ENCODE measurements at regions not wholly inside any gene's neighbourhood (a gene's known extent, or its start where the extent isn't known, plus 50 kb on each side); places are given as distances from the start of the nearest gene placed in this dataset.
"Not testable (repeated sequence)": the region's sequence is repeated elsewhere in the genome, so short reads cannot be mapped to it uniquely, and the experiment has no call there.

DNA sequence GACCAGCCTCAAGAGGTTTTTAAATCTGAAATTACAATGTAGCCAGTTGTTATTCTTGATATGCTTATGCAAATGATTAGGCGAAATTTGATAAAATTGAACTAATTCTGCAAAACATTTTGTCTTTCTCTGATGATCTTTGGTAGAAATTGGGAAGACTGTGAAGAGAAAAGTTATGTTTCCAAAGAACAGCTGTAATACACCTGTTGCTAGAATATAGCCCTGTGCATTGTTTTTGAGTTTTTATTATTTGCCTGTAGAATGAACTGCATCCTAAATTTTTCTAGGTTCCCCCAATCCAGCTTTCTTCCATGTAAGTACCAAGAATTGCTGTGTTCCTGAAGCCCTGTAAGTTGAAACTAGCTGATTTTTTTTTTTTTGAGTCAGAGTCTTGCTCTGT lies 81.5 kb upstream of the RHOU start:
- TF ChIP-seq TAF1 (IDR thresholded peaks at IDR 0.05; ENCODE audit: borderline replicate concordance, low read depth, low read length) (no peak), POLR2AphosphoS5 (IDR thresholded peaks at IDR 0.05; ENCODE audit: low read depth, low read length) (no peak)
- FAIRE-seq (no peak), DNase-seq (ENCODE audit: insufficient read length) (no peak)

DNA sequence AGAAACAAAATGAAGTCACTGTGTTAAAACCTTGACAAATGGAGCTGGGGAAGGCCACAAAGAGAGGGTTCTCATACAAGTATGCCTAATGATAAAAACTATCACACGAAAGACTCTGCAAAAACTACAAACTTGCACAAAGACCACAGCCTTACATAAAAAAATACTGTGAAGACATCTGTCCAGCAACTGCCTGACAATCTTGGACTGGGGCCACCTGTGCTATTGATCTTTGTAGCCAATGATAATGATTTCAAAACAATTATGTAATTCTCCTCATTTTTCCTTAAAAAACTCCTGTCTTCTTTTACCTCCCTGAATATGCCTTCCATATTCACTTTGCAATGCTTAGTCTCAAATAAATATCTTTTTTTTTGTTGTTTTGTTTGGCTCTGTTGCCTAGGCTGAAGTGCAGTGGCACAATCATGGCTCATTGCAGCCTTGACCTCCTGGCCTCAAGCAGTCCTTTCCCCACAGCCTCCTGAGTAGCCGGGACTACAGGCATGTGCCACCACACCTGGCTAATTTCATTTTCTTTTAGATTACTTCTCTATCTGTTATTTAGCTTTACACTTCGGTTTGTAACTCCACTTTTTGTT lies 79.4 kb upstream of the RHOU start:
- TF ChIP-seq TAF1 (IDR thresholded peaks at IDR 0.05; ENCODE audit: borderline replicate concordance, low read depth, low read length) (no peak), POLR2AphosphoS5 (IDR thresholded peaks at IDR 0.05; ENCODE audit: low read depth, low read length) (no peak), POLR2A (IDR thresholded peaks at IDR 0.05; ENCODE audit: low read depth, low read length) (no peak)
- no peak for FAIRE-seq

DNA sequence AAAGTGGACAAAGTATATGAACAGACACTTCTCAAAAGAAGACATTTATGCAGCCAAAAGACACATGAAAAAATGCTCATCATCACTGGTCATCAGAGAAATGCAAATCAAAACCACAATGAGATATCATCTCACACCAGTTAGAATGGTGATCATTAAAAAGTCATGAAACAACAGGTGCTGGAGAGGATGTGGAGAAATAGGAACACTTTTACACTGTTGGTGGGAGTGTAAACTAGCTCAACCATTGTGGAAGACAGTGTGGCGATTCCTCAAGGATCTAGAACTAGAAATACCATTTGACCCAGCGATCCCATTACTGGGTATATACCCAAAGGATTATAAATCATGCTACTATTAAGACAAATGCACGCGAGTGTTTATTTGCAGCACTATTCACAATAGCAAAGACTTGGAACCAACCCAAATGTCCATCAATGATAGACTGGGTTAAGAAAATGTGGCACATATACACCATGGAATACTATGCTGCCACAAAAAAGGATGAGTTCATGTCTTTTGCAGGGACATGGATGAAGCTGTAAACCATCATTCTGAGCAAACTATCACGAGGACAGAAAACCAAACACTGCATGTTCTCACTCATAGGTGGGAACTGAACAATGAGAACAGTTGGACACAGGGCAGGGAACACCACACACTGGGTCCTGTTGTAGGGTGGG lies 73.1 kb upstream of the RHOU start:
- not testable (repeated sequence) for DNase-seq (ENCODE audit: insufficient read length); FAIRE-seq

More for the DNA sequence above, 79.4 kb upstream of the RHOU start:
- DNase-seq (ENCODE audit: insufficient read length): no peak

DNA sequence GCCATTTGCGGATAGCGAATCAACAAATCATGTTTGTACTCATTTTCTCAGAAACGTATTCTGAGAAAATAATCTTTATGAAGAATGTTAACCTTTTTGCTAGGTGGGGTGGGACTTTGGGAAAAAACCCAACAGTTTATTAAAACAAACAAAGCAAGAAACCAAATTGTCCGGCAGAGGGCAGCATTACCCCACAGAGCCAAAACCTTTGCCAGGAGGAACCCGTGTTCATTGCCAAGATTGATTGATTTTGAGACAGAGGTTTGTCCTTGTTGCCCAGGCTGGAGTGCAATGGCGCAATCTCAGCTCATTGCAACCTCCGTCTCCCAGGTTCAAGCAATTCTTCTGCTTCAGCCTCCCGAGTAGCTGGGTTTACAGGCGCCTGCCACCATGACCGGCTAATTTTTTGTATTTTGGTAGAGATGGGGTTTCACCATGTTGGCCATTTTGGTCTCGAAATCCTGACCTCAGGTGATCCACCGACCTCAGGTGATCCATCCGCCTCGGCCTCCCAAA lies 70.8 kb upstream of the RHOU start:
- TF ChIP-seq TAF1 (IDR thresholded peaks at IDR 0.05; ENCODE audit: borderline replicate concordance, low read depth, low read length) (no peak), POLR2A (IDR thresholded peaks at IDR 0.05; ENCODE audit: low read depth, low read length) (no peak), POLR2AphosphoS5 (IDR thresholded peaks at IDR 0.05; ENCODE audit: low read depth, low read length) (no peak)
- FAIRE-seq: peak; percentile 60
- peak; percentile 39 for DNase-seq (ENCODE audit: insufficient read length)

DNA sequence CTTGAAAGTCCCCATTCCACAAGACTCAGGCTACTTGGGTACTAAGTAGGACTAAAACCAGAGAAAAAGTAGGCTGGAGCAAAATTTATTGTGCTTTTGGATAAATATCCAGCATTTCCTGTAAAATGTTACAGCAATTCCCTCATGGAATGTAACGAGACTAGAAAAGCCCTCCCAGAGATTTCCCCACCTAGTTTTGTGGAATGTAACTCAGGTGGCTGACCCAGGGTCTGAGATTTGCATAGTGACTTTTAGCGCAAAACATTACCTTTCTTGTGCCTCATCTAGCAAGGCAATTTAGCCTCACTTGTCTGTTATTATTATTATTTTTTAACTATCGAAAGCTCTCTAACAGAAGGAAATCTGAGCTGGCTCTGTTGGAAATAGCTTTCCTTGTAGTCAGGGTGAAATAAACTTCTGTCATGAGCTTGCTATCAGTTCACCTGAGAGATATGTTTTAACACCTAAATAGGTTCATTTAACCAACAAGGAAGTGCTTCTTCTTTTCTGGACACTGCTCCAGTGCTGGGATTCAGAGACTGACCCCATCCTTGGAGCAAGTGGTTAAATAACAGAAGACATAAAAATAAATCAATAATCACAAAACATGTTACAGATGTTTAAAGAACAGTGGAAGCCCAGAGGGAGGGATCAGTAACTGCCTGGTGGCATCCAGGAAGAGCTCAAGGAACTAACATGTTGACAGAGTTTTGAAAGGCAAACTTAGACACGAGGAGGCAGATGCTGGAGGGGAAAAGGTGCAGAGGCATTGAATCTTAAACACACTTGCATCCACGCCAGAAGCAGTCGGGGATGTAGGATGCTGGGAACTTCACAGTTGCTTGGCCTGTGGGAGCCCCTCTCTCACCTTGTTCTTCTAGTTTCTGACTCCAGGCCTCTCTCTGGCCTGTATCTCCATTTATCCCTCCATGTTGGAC lies 68.3 kb upstream of the RHOU start:
- TF ChIP-seq POLR2AphosphoS5 (IDR thresholded peaks at IDR 0.05; ENCODE audit: low read depth, low read length) (no peak), POLR2A (IDR thresholded peaks at IDR 0.05; ENCODE audit: low read depth, low read length) (no peak), TAF1 (IDR thresholded peaks at IDR 0.05; ENCODE audit: borderline replicate concordance, low read depth, low read length) (no peak)

DNA sequence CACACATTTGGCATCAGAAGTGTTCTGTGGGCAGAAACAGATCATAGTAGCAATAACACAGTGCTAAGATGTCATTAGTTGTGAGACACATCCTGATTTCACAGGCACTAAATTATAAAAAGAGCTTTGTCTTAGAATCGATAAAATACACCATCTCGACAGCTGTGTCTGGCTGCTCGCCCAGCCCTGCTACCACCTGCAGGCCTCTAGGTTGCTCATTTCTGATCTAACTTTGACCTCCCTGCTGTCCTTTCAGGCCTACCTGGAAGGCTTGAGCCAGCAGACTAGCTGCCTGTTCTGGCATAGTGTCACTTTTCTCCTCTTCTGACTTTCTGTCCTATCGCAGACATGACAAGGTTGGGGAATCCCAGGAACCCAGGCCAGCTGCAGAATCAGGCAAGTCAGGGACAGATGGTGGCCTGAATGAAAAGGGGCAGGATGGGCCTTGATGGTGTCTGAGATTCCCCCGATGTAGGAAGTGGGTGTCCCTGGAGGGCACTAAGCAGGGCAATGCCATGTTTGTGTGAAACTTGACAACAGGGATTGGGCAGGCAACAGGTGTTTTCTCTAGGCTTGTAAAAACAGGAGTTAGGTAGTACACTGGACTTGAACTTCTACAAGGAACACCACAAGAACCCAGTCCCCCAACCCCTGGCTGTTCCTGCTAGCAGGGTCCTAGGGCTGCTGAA lies 66.6 kb upstream of the RHOU start:
- FAIRE-seq: no peak
- no peak for TF ChIP-seq POLR2AphosphoS5 (IDR thresholded peaks at IDR 0.05; ENCODE audit: low read depth, low read length)
- no peak for TF ChIP-seq POLR2A (IDR thresholded peaks at IDR 0.05; ENCODE audit: low read depth, low read length)
- no peak for TF ChIP-seq TAF1 (IDR thresholded peaks at IDR 0.05; ENCODE audit: borderline replicate concordance, low read depth, low read length)
- DNase-seq (ENCODE audit: insufficient read length): no peak

More for the DNA sequence above, 68.3 kb upstream of the RHOU start:
- DNase-seq (ENCODE audit: insufficient read length) (no peak), FAIRE-seq (no peak)

DNA sequence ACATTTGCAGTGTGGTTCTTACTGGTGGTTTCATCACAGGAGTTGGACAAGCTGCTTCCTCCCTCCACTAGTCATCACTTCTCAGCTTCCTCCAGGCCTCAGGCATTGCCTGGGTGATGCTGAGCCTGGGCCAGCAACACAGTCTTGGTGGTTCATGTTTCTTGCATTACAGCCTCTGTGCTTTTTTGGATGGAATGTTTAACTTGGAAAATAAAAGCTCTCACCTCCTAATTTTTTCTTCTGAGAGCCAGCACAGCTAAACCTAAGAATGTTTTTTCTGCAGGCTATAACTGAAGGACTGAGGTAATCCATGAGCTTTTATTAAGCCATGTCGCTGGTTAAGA lies 66.1 kb upstream of the RHOU start:
- FAIRE-seq: no peak

DNA sequence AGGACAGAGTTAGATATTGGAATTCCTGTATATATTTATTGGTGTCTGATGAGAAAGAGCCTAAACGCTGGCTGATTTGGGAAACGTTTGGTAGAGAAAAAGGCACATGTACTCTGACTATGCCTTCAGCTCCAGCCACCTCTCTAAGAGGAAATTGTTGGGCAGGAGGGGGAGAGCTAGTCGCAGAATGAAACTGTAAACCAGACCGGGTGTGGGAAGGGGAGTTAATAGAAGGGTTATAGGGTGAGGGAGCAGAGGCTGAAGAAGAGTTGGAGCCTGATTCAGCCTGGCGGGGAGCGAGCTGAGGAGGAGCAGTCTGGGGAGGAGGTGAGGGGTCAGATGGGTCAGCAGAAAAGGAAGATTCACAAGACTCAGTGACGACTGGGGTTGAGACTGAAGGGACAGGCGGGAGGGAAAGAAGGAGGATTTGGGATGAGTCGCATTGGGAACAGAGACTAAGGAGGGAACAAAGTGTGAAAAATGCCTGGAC lies 54.2 kb upstream of the RHOU start:
- not testable (repeated sequence) for FAIRE-seq; DNase-seq (ENCODE audit: insufficient read length)

More for the DNA sequence above, 66.1 kb upstream of the RHOU start:
- TF ChIP-seq TAF1 (IDR thresholded peaks at IDR 0.05; ENCODE audit: borderline replicate concordance, low read depth, low read length) (no peak), POLR2AphosphoS5 (IDR thresholded peaks at IDR 0.05; ENCODE audit: low read depth, low read length) (no peak), POLR2A (IDR thresholded peaks at IDR 0.05; ENCODE audit: low read depth, low read length) (no peak)
- no peak for DNase-seq (ENCODE audit: insufficient read length)

DNA sequence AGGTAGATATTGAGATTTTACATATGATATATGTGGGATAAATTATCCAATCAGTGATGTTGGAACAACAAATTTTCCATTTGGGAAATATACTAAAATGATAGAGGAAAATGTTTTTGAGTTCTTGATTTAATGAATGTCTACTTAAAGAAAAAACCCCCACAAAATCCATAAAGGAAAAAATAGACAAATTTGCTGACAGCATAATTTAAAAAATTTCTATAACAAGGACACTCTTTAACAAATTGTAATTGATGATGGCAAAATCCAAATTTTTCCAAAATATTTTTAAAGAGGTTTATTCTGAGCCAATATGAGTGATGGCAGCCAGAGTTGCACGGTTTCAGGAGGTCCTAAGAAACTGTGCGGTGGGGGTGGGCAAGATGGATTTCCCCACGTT lies 51.9 kb upstream of the RHOU start:
- DNase-seq (ENCODE audit: insufficient read length): no peak
- no peak for FAIRE-seq
- TF ChIP-seq POLR2AphosphoS5 (IDR thresholded peaks at IDR 0.05; ENCODE audit: low read depth, low read length) (no peak), POLR2A (IDR thresholded peaks at IDR 0.05; ENCODE audit: low read depth, low read length) (no peak), TAF1 (IDR thresholded peaks at IDR 0.05; ENCODE audit: borderline replicate concordance, low read depth, low read length) (no peak)

DNA sequence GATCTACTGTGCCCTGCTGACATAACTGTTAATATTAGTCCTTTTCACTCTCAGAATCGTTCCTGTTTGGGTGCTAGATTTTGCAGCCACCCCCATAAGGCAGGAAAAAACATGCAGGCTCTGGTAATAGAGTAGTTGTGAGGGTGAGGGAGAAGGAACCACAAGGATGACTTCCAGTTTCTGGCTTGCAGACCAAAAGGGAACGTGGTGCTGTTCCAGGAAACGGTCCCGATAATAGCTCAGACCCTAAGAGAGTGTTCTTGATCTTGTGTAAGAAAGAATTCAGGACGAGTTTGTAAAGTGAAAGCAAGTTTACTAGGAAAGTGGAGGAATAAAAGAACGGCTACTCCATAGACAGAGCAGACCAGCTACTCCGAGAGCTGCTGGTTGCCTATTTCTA lies 50.7 kb upstream of the RHOU start:
- TF ChIP-seq TAF1 (IDR thresholded peaks at IDR 0.05; ENCODE audit: borderline replicate concordance, low read depth, low read length) (no peak), POLR2AphosphoS5 (IDR thresholded peaks at IDR 0.05; ENCODE audit: low read depth, low read length) (no peak), POLR2A (IDR thresholded peaks at IDR 0.05; ENCODE audit: low read depth, low read length) (no peak)
- FAIRE-seq (no peak), DNase-seq (ENCODE audit: insufficient read length) (no peak)

DNA sequence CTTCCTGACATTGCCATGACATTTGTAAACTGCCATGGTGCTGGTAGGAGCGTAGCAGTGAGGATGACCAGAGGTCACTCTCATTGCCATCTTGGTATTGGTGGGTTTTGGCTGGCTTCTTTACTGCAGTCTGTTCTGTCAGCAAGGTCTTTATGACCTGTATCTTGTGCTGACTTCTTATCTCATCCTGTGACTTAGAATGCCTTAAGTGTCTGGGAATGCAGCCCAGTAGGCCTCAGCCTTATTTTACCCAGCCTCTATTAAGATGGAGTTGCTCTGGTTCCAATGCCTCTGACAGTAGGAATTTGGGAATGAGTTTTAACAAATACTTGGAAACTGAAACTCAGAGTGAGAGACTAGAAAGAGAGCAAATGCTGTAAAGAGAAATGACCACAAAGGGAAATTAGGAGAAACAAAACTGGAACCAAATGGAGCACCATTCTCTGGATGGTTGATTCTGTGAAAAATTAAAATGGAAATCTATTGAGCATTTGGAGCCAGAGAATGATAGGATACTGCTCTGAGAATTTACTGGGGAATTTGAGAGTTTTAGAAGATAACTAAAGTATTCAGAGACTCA lies 50.1 kb upstream of the RHOU start:
- DNase-seq (ENCODE audit: insufficient read length): no peak
- FAIRE-seq: no peak
- no peak for TF ChIP-seq POLR2AphosphoS5 (IDR thresholded peaks at IDR 0.05; ENCODE audit: low read depth, low read length)
- TF ChIP-seq TAF1 (IDR thresholded peaks at IDR 0.05; ENCODE audit: borderline replicate concordance, low read depth, low read length): no peak
- TF ChIP-seq POLR2A (IDR thresholded peaks at IDR 0.05; ENCODE audit: low read depth, low read length): no peak

All from GM12892 (cell line).